PC-9 (cell line): ENCODE measurements at regions not wholly inside any gene's neighbourhood (a gene's known extent, or its start where the extent isn't known, plus 50 kb on each side); places are given as distances from the start of the nearest gene placed in this dataset.

Experiments used
- EZH2 ChIP-seq: fragments of 200-600 bp; sonication (generic); IDR thresholded peaks from 2 replicates; pipeline ENCODE4 v1.8.0; 2017; ENCODE audit warnings: antibody characterized with exemption, low read depth
- TF ChIP-seq, protein P1 (sequence below): fragments of 200-600 bp; sonication (generic); conservative IDR thresholded peaks from 2 replicates; pipeline ENCODE4 v1.6.1; 2017; ENCODE audit warnings: mixed run types, antibody characterized with exemption, mild to moderate bottlenecking, moderate library complexity

GRCh38 chr12:41970744-41971143 is 173.9 kb downstream of the GXYLT1 start:
- TF ChIP-seq, protein P1, sequence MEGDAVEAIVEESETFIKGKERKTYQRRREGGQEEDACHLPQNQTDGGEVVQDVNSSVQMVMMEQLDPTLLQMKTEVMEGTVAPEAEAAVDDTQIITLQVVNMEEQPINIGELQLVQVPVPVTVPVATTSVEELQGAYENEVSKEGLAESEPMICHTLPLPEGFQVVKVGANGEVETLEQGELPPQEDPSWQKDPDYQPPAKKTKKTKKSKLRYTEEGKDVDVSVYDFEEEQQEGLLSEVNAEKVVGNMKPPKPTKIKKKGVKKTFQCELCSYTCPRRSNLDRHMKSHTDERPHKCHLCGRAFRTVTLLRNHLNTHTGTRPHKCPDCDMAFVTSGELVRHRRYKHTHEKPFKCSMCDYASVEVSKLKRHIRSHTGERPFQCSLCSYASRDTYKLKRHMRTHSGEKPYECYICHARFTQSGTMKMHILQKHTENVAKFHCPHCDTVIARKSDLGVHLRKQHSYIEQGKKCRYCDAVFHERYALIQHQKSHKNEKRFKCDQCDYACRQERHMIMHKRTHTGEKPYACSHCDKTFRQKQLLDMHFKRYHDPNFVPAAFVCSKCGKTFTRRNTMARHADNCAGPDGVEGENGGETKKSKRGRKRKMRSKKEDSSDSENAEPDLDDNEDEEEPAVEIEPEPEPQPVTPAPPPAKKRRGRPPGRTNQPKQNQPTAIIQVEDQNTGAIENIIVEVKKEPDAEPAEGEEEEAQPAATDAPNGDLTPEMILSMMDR, result no peak
- TF ChIP-seq EZH2, result no peak
